Neutrophil (primary cell): ENCODE measurements at regions not wholly inside any gene's neighbourhood (a gene's known extent, or its start where the extent isn't known, plus 50 kb on each side); places are given as distances from the start of the nearest gene placed in this dataset.

Experiments
- H3K27ac ChIP-seq: fragments of 200-600 bp; sonication (generic); 2 replicates; pipeline ENCODE4 v1.5.1; 2016; ENCODE audit warnings: mild to moderate bottlenecking, moderate library complexity
- H3K27me3 ChIP-seq: fragments of 200-600 bp; sonication (generic); 2 replicates; pipeline ENCODE4 v1.6.0; 2016; ENCODE audit warnings: mild to moderate bottlenecking
- H3K36me3 ChIP-seq: fragments of 200-600 bp; sonication (generic); 2 replicates; pipeline ENCODE4 v1.5.1; 2017
- H3K4me1 ChIP-seq, 2 experiments: fragments of 200-600 bp in 1 of 2; sonication (generic) in 1 of 2; 1 replicate in 1 of 2; 2 replicates in 1 of 2; pipeline versions ENCODE4 v1.5.1 to v1.6.1; 2013 to 2016; ENCODE audit warnings: low read depth in 1 of 2, low read length in 1 of 2, mild to moderate bottlenecking in 1 of 2, moderate library complexity in 1 of 2; ENCODE audit not compliant: control insufficient read depth in 1 of 2, insufficient read depth in 1 of 2
- H3K4me3 ChIP-seq, 2 experiments: fragments of 200-600 bp in 1 of 2; sonication (generic) in 1 of 2; 1 replicate in 1 of 2; 2 replicates in 1 of 2; pipeline ENCODE4 v1.5.1; 2013 to 2016; ENCODE audit warnings: low read depth in 1 of 2, low read length in 1 of 2, mild to moderate bottlenecking in 1 of 2, moderate library complexity in 1 of 2
- H3K9me3 ChIP-seq: fragments of 200-600 bp; sonication (generic); 2 replicates; pipeline ENCODE4 v1.5.1; 2016
- TF ChIP-seq, protein P1 (sequence below): fragments of 200-600 bp; sonication (generic); IDR thresholded peaks from 2 replicates; pipeline ENCODE4 v1.5.1; 2016; ENCODE audit warnings: antibody characterized with exemption

DNA sequence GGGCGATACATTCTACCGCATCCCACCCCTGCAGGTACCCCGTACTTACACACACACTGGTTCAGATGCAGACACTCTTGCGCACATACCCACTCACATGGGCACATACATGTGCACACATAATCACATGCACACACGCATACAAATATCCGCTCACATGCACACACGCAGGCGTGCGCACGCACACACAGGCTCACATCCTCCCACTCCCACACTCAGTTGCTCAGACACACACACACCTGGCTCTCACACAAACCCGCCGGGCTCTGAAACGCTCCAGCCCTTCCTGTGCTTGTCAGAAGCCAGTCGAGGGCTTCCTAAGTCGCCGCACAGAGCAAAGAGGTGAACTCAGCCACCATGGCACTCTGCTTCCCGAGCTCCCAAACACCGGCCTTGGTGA is 164.5 kb downstream of the CRYBB2 start:
- Histone ChIP-seq H3K36me3 (peaks cover 17% of the 10 kb centered on the region), H3K4me1 (peaks cover 35 to 37% of the 10 kb centered on the region in 2 experiments), H3K27ac (no peak overlapping the region), H3K9me3 (no peaks in the 10 kb centered on the region), H3K4me3 (no peak overlapping the region), H3K27me3 (no peaks in the 10 kb centered on the region)
- TF ChIP-seq, protein P1, sequence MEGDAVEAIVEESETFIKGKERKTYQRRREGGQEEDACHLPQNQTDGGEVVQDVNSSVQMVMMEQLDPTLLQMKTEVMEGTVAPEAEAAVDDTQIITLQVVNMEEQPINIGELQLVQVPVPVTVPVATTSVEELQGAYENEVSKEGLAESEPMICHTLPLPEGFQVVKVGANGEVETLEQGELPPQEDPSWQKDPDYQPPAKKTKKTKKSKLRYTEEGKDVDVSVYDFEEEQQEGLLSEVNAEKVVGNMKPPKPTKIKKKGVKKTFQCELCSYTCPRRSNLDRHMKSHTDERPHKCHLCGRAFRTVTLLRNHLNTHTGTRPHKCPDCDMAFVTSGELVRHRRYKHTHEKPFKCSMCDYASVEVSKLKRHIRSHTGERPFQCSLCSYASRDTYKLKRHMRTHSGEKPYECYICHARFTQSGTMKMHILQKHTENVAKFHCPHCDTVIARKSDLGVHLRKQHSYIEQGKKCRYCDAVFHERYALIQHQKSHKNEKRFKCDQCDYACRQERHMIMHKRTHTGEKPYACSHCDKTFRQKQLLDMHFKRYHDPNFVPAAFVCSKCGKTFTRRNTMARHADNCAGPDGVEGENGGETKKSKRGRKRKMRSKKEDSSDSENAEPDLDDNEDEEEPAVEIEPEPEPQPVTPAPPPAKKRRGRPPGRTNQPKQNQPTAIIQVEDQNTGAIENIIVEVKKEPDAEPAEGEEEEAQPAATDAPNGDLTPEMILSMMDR, result no peak

DNA sequence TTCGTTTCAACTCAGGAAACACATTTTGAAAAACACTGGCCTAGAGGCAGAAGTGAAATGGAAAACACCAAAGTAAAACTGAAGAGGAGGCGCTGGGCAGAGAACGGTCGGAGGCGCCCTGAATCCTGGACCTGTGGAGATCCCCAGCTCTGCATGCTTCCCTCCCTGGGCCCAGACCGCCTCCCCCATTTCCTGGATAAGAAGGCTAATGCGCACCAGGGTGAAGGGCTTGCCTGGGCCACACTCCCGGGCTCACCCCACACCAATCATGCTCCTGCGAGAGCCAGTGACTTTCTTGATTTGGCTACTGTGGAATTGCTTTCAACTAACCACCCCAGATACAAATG is 167.1 kb downstream of the CRYBB2 start:
- Histone ChIP-seq H3K9me3 (no peaks in the 10 kb centered on the region), H3K36me3 (no peaks in the 10 kb centered on the region), H3K4me1 (peaks cover 56 to 58% of the 10 kb centered on the region in 2 experiments), H3K4me3 (peak overlapping the region in 1 of 2 experiments; percentile 4), H3K27me3 (no peaks in the 10 kb centered on the region), H3K27ac (peak overlapping the region; percentile 47)
- TF ChIP-seq, protein P1, result no peak

DNA sequence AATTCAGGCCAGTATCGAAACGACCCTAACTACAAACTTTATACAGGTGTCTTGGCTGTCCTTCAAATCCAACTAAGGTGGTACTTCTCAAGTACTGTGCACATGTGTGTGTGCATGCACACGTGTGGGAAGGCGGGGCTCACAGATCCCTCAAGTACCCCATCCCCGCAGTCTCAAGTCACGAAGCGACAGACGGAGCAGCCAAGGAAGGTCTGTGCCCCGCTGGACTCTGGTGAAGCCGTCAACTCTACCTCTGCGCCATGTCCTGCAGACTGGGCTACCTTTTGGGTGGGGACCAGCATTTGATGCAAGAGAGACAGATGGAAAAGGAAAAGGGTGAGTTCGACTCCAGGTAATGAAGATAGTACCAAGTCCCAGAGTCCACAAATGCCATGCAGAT is 169.0 kb downstream of the CRYBB2 start:
- peak overlapping the region; percentile 73 for H3K27ac ChIP-seq
- H3K4me3 ChIP-seq, result peak overlapping the region; percentile 18 to 47
- no peaks in the 10 kb centered on the region for H3K36me3 ChIP-seq
- TF ChIP-seq, protein P1, result no peak
- no peaks in the 10 kb centered on the region for H3K9me3 ChIP-seq
- H3K27me3 ChIP-seq, result no peaks in the 10 kb centered on the region
- peaks cover 56 to 58% of the 10 kb centered on the region in 2 experiments for H3K4me1 ChIP-seq

DNA sequence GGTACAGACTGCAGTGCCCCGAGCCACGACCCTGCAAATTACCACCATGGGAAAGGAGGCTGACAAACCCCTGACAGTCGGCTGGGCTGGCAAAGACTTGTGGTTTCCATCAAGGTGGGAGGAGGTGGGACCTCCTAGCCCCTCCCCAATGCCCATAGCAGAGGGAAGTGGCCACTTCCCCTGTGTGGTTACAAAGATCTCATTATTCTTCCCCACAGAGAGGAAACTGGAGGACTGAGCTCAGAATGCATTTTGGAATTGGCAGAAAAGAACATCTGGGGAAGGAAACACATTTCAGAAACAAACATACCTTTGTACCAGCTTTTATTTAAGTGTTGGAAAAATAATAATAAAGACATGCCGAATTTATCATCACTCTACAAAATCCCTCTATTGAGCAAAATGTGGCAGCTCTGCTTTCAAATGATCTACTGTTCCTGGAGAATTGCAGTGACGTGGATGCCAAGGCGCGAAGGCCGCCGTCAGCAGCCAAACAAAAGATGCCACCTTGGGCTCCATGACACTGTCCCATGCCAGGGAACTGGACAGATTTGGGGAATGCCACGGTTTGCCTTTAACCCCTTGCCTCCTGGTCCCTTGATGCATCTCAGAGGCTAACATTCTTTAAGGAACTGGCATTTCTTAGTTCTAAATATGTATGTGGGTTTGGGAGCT is 169.6 kb downstream of the CRYBB2 start:
- TF ChIP-seq, protein P1, result no peak
- Histone ChIP-seq H3K27me3 (no peaks in the 10 kb centered on the region), H3K27ac (peak overlapping the region; percentile 73), H3K4me3 (peak overlapping the region; percentile 18 to 47), H3K9me3 (no peaks in the 10 kb centered on the region), H3K36me3 (no peaks in the 10 kb centered on the region), H3K4me1 (peaks cover 56 to 58% of the 10 kb centered on the region in 2 experiments)

DNA sequence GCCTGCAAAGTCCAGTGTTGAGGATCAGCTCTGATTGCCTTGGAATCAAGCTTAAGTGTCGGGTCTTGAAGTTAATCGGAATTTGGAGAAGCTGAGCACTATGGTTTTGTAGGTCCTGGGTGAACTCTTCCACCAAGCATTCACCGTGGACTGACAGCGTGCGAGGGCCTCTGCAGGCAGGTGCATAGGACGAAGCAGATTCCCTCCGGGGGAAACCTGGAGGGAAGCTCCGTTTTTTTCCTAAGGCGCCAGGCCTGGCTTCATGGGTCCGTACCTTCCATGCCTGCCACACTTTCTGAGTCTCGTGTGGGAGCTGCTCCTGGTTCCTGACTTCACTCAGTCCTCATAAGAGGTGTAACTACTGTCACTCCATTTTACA is 170.1 kb downstream of the CRYBB2 start:
- Histone ChIP-seq H3K36me3 (no peaks in the 10 kb centered on the region), H3K27me3 (no peaks in the 10 kb centered on the region), H3K4me3 (peak overlapping the region in 1 of 2 experiments; percentile 47), H3K4me1 (peaks cover 56 to 58% of the 10 kb centered on the region in 2 experiments), H3K27ac (peak overlapping the region; percentile 73), H3K9me3 (no peaks in the 10 kb centered on the region)
- TF ChIP-seq, protein P1, result no peak
